Liver (tissue), 8 donors: ENCODE measurements at regions not wholly inside any gene's neighbourhood (a gene's known extent, or its start where the extent isn't known, plus 50 kb on each side); places are given as distances from the start of the nearest gene placed in this dataset.

Source experiments
- DNase-seq: peaks from one replicate; pipeline ENCODE4 v3.0.0-alpha.2; 2017; ENCODE audit warnings: low spot score
- H3K27ac ChIP-seq, 2 donors: one replicate each; pipeline ENCODE4 v1.7.0; 2013; ENCODE audit warnings: inconsistent platforms in 2 of 2, low read length in 2 of 2, control low read depth in 1 of 2, low read depth in 1 of 2, mild to moderate bottlenecking in 1 of 2
- H3K27me3 ChIP-seq, 4 donors: one replicate each; pipeline versions ENCODE4 v1.6.1 to v1.7.0; 2013; ENCODE audit warnings: low read length in 3 of 4, inconsistent platforms in 1 of 4, mild to moderate bottlenecking in 1 of 4, moderate library complexity in 1 of 4; ENCODE audit not compliant: control insufficient read depth in 4 of 4, insufficient read depth in 4 of 4
- H3K36me3 ChIP-seq, 4 donors: one replicate each; pipeline versions ENCODE4 v1.6.1 to v1.7.0; 2013; ENCODE audit warnings: low read length in 3 of 4, mild to moderate bottlenecking in 3 of 4, low read depth in 1 of 4, moderate library complexity in 1 of 4; ENCODE audit not compliant: control insufficient read depth in 4 of 4, insufficient read depth in 3 of 4
- H3K4me1 ChIP-seq, 4 donors: one replicate each; pipeline versions ENCODE4 v1.6.1 to v1.7.0; 2013; ENCODE audit warnings: low read length in 3 of 4, mild to moderate bottlenecking in 3 of 4, moderate library complexity in 1 of 4; ENCODE audit not compliant: control insufficient read depth in 4 of 4, insufficient read depth in 4 of 4
- H3K4me3 ChIP-seq, 3 donors: one replicate each; pipeline versions ENCODE4 v1.6.1 to v1.7.0; 2013; ENCODE audit warnings: low read length in 3 of 3, control low read depth in 1 of 3, low read depth in 1 of 3, mild to moderate bottlenecking in 1 of 3
- H3K9ac ChIP-seq, 2 donors: one replicate each; pipeline ENCODE4 v1.7.0; 2013; ENCODE audit warnings: low read length in 2 of 2, mild to moderate bottlenecking in 2 of 2, moderate library complexity in 2 of 2, control low read depth in 1 of 2, low read depth in 1 of 2
- H3K9me3 ChIP-seq, 4 donors: one replicate each; pipeline versions ENCODE4 v1.6.1 to v1.7.0; 2013; ENCODE audit warnings: low read length in 3 of 4; ENCODE audit not compliant: control insufficient read depth in 4 of 4
- ATF3 ChIP-seq: IDR thresholded peaks from 2 replicates; pipeline ENCODE4 v1.6.1; 2016; ENCODE audit warnings: antibody characterized with exemption
- CTCF ChIP-seq: fragments of 150-350 bp; IDR thresholded peaks from 2 replicates; pipeline ENCODE4 v1.5.1; 2017; ENCODE audit warnings: improper control_type of control experiment, low read depth, low read length; ENCODE audit not compliant: missing input control
- EGR1 ChIP-seq, 2 donors: IDR thresholded peaks; 2 replicates each; pipeline ENCODE4 v1.6.1; 2016 to 2018; ENCODE audit warnings: antibody characterized with exemption in 2 of 2, low read depth in 2 of 2
- FOXA1 ChIP-seq: IDR thresholded peaks from 2 replicates; pipeline ENCODE4 v1.6.1; 2016; ENCODE audit warnings: antibody characterized with exemption
- FOXA2 ChIP-seq: IDR thresholded peaks from 2 replicates; pipeline ENCODE4 v1.6.1; 2016; ENCODE audit warnings: antibody characterized with exemption
- GABPA ChIP-seq, 2 donors: IDR thresholded peaks in 1 of 2; conservative IDR thresholded peaks in 1 of 2; 2 replicates each; pipeline ENCODE4 v1.6.1; 2016; ENCODE audit warnings: antibody characterized with exemption in 2 of 2, mild to moderate bottlenecking in 1 of 2, moderate library complexity in 1 of 2
- HNF4A ChIP-seq, 2 donors: conservative IDR thresholded peaks; 2 replicates each; pipeline ENCODE4 v1.6.1; 2016; ENCODE audit warnings: antibody characterized with exemption in 2 of 2, mild to moderate bottlenecking in 2 of 2
- HNF4G ChIP-seq: IDR thresholded peaks from 2 replicates; pipeline ENCODE4 v1.6.1; 2016; ENCODE audit warnings: antibody characterized with exemption
- JUND ChIP-seq, 2 donors: IDR thresholded peaks; 2 replicates each; pipeline ENCODE4 v1.6.1; 2016; ENCODE audit warnings: antibody characterized with exemption in 2 of 2
- MAX ChIP-seq: IDR thresholded peaks from 2 replicates; pipeline ENCODE4 v1.6.1; 2016; ENCODE audit warnings: antibody characterized with exemption
- NR2F2 ChIP-seq: IDR thresholded peaks from 2 replicates; pipeline ENCODE4 v1.6.1; 2016; ENCODE audit warnings: antibody characterized with exemption
- RAD21 ChIP-seq, 2 donors: IDR thresholded peaks; 2 replicates each; pipeline ENCODE4 v1.6.1; 2016; ENCODE audit warnings: antibody characterized with exemption in 2 of 2, mild to moderate bottlenecking in 2 of 2
- REST ChIP-seq: IDR thresholded peaks from 2 replicates; pipeline ENCODE4 v1.6.1; 2016; ENCODE audit warnings: antibody characterized with exemption, mild to moderate bottlenecking
- RXRA ChIP-seq, 2 donors: IDR thresholded peaks; 2 replicates each; pipeline ENCODE4 v1.6.1; 2017 to 2018; ENCODE audit warnings: antibody characterized with exemption in 2 of 2, mild to moderate bottlenecking in 1 of 2
- SP1 ChIP-seq: IDR thresholded peaks from 2 replicates; pipeline ENCODE4 v1.6.1; 2018; ENCODE audit warnings: antibody characterized with exemption, mild to moderate bottlenecking
- TAF1 ChIP-seq: conservative IDR thresholded peaks from 2 replicates; pipeline ENCODE4 v1.6.1; 2016; ENCODE audit warnings: antibody characterized with exemption, mild to moderate bottlenecking
- YY1 ChIP-seq: IDR thresholded peaks from 2 replicates; pipeline ENCODE4 v1.6.1; 2016; ENCODE audit warnings: antibody characterized with exemption, mild to moderate bottlenecking
- ZBTB33 ChIP-seq: IDR thresholded peaks from 2 replicates; pipeline ENCODE4 v1.6.1; 2016; ENCODE audit warnings: antibody characterized with exemption
- WGBS: extraction: QIAGEN DNeasy Blood & Tissue Kit; methylation state at CpG from one replicate; pipeline ENCODE4 v1.1.7; 2013; 5-methylcytosine and 5-hydroxymethylcytosine counted together
- donor health status: healthy.
- donor health status: healthy.
- donor health status: healthy.
- donor health status: healthy.
- donor health status: healthy.

- no peak for DNase-seq
- H3K4me1 ChIP-seq, result no peaks in the 10 kb centered on the region
- no peak overlapping the region for H3K27ac ChIP-seq
- peaks cover 0 to 6% (median 2%) of the 10 kb centered on the region in 4 donors for H3K9me3 ChIP-seq
- TF ChIP-seq JUND (IDR thresholded peaks at IDR 0.05), result no peak
- TF ChIP-seq HNF4A (conservative IDR thresholded peaks at IDR 0.05), result no peak
- TF ChIP-seq TAF1, result no peak
- no peak for TF ChIP-seq FOXA2
- no peak for TF ChIP-seq CTCF
- no peak for TF ChIP-seq MAX
- no peak for TF ChIP-seq YY1
- no peak for TF ChIP-seq FOXA1
- no peak for TF ChIP-seq RAD21 (IDR thresholded peaks at IDR 0.05)
- TF ChIP-seq HNF4G, result no peak
- no peak for TF ChIP-seq GABPA (IDR thresholded peaks at IDR 0.05 in 1 of 2, conservative IDR thresholded peaks at IDR 0.05 in 1 of 2)
- TF ChIP-seq EGR1 (IDR thresholded peaks at IDR 0.05; ENCODE audit: low read depth in 2 of 2), result no peak
- TF ChIP-seq REST, result no peak
- TF ChIP-seq RXRA (IDR thresholded peaks at IDR 0.05), result no peak
- no peak for TF ChIP-seq SP1
- TF ChIP-seq NR2F2, result no peak
- TF ChIP-seq ATF3, result no peak
- TF ChIP-seq ZBTB33, result no peak
- 60% methylated on average over 4 of the region's 4 CpGs for WGBS
- no peaks in the 10 kb centered on the region for H3K36me3 ChIP-seq
- H3K9ac ChIP-seq, result no peak overlapping the region
- H3K27me3 ChIP-seq, result no peaks in the 10 kb centered on the region
- H3K4me3 ChIP-seq, result no peak overlapping the region
Measured at GRCh38 chr5:2480871-2481270, 270.6 kb downstream of the IRX2 start.
